NCI-H510A (cell line): ENCODE measurements at regions not wholly inside any gene's neighbourhood (a gene's known extent, or its start where the extent isn't known, plus 50 kb on each side); places are given as distances from the start of the nearest gene placed in this dataset.
"Not testable (repeated sequence)": the region's sequence is repeated elsewhere in the genome, so short reads cannot be mapped to it uniquely, and the experiment has no call there.

ENCODE experiments used
- DNase-seq: peaks from one replicate; lab custom pipeline; 2025; lab: John Stamatoyannopoulos, UW

DNA sequence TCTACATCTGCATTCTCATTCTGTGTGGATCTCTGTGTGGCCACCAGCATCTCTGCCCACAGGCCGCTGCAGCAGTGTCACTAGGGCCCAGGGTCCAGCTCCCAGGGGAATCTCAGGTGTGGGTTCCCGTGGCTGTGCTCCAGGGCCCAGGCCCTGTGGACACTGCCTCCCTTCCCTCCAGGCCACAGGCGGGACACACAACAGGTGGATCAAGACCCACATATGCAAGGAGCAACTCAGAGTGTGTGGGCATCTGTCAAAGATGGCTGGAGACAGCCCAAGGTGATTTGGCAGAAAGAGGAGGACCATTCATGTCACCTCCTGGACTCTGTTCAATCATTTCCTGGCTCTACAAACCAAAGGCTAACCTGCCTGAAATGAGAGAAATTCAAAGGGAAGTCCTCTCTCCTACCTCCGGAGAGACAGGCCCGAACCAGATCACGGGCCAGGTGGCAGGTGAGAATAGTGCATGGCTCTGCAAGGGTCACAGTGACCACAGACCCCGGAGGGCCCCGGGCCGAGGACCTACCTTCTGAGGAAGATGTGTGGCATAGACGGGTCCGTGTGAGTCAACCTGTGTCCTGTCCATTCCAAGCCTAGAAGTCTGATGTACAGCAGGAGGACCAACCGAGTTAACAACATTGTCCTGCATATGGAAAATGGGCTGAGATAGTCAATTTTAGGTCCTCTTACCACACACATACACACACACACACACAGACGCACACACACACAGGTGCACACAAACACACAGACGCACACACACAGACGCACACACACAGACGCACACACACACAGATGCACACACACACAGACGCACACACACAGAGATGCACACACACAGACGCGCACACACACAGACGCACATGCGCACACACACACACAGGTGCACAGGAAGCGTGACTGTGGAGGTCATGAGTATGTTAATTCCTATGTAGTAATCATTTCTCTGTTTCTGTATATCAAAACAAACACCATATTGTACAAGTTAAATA, 1068.5 kb downstream of the BRD1 start:
- DNase-seq, result no peak

DNA sequence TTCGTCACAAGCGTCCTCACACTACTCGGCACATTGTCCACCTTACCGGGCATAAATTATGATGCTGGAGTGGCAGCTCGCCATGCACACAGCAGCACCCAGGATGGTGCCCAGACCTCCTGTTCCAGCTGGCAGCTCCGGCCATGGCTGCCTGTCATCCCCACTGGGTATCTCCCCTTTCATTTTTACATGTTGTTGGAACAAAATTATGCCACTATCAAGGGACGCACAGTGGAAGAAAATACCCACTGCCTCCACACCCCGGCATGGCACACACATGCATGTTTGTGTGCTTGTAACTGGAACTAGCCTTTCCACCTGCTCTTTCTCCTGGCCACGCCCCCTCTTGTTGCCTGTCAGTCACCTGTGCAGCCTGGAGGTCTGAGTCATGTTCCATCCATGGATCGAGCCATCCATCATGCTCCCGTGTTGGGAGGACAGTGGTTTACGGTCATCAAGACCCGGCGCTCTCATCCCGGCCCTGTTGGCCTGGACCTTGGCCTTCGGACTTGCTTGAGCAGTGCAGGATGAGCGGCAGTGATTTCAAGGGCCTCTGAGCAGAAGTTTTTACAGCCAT, 1069.6 kb downstream of the BRD1 start:
- peak; percentile 47 for DNase-seq

DNA sequence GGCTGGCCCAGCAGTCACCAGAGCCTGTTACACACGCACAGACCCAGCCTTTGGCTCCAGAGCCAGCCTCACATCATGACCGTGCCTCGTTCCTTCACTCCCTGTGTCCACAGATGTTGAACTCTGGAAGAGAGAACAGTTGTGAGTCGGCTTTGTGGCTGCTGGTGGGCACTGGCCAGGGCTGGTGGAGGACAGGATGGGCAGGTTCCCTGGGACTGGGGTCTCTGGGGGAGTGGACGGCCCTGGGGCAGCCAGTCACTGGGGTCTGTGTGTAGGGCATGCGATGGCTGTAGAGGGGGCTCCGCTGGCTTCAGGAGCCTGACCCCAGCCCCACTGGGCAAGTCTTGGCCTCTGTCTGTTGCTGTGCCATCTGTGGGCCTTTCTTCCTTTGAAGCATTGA, 1070.1 kb downstream of the BRD1 start:
- no peak for DNase-seq

DNA sequence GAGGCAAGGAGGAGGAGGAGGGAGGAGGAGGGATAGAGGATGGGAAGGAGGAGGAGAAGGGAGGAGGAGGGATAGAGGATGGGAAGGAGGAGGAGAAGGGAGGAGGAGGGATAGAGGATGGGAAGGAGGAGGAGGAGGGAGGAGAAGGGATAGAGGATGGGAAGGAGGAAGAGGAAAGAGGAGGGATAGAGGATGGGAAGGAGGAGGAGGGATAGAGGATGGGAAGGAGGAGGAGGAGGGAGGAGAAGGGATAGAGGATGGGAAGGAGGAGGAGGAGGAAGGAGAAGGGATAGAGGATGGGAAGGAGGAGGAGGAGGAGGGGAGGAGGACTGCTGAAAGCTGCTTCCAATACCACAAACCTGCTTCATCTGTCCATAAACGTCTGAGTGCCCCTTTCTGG, 1070.5 kb downstream of the BRD1 start:
- not testable (repeated sequence) for DNase-seq

DNA sequence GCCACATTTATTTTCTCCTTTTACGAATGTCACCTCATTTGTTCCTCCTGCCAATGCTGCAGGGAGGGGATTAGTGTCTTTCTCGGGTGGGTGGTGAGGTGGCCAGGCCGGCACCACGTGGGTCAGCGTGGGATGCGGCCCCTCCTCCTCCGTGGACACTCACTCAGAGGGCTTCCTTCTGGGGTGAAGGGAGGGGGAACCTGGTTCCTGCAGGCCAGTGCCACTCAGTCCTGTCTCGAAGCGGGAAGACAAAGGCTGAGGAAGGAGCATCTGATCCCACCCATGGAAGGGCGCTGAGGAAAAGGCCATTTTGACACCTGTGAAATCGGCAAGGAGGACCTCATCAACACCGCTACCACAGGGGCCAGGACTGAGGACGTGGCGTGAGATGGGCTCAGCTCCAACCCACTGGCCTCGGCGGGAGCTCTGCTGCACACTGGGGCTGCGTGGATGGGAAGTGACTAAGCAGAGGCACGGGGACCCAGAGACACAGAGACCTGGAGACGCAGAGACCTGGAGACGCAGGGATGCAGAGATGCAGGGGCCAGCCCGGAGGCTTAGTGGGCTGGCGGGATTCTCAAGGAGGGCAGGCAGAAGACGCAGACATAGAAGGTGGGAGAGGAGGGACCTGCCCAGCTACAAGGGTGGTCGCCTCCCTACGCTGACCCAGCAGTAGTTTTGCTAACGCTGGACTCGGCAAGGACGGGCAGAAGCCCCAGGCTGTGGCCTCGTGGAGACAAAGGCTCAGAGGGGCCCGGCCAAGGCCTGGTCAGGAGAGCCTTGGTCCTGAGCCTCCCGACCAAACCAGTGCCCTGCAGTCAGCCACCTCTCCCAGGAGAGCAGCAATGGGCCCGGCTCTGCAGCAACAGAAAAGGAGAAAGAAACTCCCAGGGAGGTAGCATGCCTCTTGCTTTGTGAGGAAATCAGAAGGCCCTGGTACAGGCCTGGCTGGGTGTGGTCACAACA, 1071.2 kb downstream of the BRD1 start:
- no peak for DNase-seq

DNA sequence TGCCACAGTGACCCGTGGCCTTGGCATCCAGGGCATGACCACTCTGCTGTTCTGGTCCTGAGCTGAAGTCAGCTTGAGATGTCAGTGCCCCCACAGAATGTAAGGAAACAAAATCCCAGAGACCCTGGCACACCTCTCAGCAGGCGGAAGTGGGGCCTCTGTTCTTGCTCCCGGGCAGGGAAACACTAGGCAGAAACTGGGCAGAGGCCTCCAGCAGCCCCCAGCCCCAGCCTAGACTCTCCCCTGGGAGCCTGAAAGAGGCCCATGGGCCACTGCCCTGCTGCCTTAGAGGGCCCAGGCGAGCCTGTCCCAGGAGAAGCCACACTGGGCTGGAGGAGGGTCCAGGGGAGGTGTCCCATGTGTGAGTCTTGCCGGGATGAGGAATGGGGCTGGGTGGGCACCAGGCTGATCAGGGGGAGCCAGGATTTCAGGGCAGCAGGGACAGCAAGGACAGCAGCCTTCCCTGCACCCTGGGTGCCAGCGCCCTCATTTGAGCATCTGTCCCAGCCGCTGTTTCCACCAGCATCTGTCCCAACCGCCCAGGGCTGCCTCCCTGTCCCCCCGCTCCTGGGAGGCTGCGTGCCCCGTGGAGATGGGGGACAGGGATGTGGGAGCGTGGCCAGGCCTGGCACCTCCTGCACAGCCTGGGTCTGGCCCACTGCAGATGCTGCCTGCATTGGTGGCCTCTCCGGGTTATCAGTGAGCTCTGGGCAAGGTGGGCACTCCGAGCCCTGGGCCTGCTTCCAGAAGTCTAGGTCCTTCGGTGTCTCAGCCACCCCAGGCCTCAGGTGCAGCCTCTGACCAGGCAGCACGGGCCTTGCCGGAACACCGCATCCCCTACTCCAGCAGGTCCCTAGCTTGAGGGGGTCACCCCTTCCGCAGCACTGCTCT, 1072.4 kb downstream of the BRD1 start:
- no peak for DNase-seq

DNA sequence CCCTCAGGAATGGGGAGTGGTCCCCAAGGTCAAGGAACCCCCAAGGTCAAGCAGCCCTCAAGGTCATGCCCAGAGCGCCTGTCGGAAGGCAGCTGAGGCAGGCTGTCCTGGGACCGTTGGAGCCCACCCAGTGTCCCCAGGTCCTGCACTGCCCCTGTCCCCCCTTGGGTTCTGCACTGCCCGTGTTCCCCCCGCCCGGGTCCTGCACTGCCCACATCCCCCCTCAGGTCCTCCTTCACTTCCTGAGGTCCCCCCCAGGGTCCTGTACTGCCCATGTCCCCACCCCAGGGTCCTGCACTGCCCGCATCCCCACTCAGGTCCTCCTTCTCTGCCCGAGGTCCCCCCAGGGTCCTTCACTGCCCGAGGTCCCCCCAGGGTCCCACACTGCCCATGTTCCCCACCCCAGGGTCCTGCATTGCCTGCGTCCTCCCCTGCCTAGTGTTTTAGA, 1073.0 kb downstream of the BRD1 start:
- DNase-seq, result no peak

DNA sequence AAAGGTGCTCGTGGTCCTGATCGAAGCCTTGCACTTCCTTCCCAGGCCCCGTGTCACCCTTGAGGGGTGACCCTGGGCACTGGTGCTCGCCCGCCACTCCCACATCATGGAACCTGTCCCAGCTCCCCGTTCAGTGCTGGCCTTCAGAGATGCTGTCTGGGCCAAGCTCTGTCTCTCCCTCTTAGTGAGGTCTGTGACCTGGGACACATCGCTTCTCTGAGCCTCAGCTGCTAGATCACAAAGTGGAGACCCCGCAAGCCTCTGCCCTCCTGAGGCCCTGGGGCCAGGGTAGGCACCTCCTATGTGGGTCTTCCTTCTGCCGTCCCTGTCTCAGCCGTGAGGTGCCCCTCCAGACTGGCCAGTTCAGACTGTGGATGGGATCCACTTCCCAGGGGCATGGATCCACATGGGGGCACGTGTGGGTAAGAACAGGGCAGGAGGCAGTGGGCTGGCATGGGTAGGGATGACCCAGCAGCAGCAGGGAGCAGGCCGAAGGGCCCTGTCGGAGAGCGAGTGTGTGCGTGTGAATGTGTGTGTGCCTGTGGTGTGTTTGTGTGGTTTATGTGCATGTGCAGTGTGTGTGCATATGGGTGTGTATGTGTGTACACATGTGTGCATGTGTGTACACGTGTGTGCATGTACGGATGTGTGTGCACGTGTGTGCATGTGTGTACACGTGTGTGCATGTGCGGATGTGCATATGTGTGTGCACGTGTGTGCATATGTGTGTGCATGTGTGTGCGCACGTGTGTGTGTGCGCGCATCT, 1073.7 kb downstream of the BRD1 start:
- DNase-seq, result no peak

DNA sequence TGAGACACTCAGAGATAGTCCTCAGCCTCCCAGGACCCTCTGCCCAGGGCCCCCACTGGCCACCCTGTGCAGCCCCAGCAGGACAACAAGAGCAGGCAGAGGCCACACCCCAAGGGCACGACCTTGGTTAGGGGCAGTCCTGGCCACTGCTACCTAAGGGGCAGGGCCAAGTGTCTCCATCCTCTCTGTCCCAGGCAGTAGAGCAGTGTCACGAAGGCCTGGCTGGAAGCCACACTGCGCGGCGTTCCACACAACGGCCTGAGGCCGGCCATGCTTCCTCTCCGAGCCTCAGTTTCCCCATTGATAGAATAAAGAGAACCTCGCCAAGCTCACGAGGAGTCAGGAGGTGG, 1074.3 kb downstream of the BRD1 start:
- DNase-seq, result no peak

DNA sequence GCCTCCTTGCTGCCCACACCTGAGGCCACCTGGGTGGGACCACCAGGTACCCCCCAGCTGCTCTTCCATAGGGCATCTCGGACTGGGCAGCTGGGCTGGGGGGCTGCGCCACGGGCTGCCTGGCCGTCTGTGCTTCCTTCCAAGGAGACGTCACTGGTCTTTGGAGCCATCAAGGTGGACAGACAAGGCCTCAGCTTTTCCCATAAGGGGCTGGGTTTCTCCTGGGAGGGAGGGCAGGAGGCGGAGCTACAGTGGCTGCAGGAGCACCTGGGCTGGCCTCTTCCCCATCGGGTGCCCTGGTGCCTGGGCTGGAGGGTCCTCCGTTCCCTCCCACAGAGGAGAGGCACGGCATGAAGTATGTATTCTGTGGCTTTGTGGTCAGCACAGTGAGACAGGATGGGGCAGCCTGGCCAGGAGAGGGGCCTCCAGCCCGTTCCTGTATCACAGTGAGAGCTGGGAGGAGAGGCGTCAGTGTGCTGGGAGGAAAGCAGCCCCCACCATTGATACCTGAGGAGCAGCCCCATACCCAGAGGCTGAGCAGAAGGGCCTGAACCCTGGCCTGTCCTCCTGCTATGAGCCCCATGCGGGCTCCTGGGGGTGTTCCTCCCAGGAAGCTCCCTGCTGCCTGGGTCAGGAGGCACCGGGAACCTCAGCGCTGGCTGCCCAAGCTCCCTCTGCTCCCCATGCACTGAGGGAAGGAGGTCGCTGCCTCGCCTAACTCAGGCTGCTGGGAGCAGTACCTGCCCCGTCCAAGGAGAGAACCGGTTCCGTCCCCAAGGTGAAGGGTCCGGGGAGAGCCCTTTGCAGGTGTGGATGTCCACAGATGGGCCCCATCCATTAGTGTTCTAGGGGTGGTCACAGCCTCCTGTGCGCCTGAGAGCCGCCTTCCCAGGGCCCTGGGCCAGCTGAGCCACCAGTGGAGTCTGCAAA, 1075.0 kb downstream of the BRD1 start:
- DNase-seq, result no peak

DNA sequence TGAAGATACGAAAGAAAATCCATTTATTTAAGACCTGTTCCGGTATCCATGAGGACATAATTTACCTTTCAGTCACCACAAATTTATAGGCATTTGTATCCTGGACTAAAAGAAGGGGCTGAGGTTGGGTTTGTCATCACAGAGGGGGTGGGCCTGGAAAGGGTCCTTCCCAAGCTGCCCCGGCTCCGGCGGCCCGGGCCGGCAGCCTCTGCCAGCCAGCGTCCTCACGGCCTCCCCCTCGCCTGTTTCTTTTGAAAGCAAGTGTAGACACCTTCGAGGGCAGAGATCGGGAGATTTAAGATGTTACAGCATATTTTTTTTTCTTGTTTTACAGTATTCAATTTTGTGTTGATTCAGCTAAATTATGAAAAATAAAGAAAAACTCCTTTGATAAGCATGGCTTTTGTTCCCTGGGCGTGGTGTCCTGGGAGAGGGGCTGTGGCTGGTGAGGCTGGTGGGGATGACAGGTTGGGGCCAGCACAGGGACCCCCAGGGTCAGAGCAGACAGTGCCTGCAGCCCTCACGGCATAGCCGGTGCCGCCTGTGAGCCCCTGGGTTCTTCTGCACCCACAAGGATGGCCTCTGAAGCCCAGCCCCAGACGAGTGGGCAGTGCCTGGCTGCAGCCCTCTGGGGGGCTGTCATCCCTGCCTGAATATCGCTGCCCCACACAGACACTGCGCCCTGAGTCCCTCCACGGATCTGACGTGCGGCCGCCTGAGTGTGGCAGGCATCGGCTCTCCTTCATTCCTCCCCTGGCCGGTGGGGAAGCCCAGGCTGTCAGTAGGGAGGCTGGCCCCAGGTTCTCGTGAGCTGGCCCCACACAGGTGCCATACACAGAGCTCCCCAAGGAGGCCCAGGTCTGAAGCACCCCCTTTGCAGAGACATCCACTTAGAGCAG, 1075.9 kb downstream of the BRD1 start:
- no peak for DNase-seq

DNA sequence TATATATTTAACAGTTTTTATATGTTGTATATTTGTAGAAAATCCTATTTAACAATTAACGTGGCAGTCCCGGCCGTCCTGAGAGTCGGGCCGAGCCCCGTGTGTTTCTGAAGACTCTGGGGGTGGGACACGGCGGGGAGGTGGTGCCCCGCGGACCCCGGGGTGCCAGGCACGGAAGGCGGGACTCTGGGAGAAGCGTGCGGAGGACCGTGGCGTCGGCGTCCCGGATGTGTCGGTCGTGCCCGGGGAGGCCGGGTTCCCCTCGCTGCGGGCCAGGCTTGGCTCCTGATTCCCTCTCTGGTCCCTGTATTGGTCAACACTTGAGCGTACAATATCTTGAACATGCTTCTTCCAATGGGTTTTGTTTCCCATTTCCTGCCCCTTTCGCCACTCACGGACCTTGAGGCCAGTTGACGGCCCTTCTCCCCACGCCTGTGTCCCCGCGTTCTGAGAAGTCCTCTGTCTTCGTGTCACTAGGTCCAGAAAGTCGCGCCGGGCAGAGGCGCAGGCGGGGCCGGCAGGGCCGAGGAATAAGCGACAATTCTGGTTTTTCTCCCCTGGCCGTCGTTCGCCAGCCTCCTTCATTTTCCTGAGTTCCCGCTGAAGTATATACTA, 1076.7 kb downstream of the BRD1 start:
- DNase-seq, result no peak

DNA sequence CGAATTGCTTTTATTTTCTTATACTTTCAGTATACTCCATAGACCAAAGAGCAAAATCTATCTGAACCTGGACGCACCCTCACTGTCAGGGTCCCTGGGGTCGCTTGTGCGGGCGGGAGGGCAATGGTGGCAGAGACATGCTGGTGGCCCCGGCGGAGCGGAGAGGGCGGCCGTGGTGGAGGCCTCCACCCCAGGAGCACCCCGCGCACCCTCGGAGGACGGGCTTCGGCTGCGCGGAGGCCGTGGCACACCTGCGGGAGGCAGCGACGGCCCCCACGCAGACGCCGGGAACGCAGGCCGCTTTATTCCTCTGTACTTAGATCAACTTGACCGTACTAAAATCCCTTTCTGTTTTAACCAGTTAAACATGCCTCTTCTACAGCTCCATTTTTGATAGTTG, 1077.4 kb downstream of the BRD1 start:
- no peak for DNase-seq

DNA sequence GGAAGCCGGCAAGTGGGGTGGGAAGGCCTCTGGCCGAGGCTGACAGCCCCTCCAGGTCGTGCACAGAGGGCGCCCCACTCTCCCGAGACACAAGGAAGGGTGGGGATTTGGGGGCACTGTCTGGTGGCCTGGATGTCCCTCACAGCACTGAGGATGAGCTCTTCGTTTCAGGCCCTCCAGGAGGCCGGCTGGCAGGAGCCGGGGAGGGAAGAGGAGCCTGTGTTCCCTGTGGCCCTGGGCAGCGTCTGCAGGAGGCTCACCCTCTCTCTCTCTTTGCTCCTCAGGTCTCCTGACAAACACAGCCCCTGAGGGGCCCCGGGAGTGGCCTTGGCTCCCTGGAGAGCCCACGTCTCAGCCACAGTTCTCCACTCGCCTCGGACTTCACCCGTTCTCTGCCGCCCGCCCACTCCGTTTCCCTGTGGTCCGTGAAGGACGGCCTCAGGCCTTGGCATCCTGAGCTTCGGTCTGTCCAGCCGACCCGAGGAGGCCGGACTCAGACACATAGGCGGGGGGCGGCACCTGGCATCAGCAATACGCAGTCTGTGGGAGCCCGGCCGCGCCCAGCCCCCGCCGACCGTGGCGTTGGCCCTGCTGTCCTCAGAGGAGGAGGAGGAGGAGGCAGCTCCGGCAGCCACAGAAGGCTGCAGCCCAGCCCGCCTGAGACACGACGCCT, 1078.0 kb downstream of the BRD1 start:
- no peak for DNase-seq

DNA sequence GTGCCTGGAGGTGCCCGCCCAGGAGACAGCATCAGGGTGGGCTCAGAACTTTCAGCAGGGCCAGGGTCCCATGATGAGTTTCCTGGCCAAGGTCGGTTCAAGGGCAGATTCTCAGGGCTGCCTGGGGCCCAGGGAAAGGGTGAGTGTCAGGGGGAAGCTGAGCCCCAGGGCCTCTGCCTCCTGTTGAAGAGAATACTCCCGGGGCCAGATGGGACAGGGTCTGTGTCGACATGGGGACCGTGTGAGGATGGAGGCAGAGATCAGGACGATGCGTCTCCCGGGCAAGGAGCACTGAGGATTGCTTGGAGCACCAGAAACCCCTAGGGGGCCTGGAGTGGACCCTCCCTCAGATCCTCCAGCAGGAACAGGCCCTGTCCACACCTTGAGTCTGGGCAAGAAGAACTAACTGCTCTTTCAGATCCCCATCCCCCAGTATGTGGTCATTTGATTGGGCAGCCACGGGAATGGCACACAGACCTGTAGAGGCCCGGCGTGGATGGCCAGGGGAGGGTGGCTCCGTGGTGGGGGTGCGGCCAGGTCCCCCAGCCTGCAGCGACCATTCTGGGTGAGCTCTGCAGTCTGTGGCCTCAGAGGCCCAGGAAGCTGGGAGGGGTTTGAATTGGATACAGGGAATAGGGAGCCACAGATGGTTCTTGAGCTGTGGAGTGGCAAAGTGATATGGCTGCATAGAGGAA, 1078.7 kb downstream of the BRD1 start:
- no peak for DNase-seq

DNA sequence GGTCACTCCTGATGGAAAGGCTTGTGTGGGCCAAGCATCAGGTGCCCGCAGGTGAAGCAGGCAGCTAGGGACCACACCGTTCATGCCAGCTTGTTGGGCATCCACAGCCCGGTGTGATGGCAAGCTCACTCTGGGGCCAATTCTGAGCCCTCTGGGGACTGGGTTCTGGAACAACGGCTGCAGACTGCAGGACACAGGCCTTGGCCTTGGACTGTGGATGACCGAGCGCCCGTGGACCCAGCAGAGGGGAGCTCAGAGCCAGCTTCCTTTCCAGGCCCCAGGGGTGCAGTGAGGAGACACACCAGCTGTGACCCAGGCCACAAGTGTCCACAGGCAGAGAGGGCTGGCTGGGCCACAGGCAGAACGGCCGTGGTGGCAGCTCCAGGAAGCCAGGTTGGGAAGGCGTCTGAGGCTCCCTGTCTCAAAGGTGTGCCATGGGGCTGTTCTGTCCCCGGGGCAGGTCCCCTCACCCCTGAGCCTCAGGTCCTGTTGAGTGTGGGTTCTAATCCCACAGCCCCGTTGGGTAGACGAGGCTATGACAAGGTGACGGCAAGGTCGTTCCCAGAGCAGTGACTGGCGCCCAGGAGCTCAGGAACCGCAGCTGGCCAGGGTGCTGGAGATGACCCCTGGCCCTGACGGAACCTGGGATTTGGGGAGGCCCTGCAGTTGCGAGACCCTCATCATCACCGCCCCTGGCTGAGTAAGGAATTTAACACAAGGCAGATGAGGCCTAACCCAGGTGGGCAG, 1079.4 kb downstream of the BRD1 start:
- DNase-seq, result no peak
